ENCODE measurements at regions not wholly inside any gene's neighbourhood (a gene's known extent, or its start where the extent isn't known, plus 50 kb on each side); places are given as distances from the start of the nearest gene placed in this dataset.

DNA sequence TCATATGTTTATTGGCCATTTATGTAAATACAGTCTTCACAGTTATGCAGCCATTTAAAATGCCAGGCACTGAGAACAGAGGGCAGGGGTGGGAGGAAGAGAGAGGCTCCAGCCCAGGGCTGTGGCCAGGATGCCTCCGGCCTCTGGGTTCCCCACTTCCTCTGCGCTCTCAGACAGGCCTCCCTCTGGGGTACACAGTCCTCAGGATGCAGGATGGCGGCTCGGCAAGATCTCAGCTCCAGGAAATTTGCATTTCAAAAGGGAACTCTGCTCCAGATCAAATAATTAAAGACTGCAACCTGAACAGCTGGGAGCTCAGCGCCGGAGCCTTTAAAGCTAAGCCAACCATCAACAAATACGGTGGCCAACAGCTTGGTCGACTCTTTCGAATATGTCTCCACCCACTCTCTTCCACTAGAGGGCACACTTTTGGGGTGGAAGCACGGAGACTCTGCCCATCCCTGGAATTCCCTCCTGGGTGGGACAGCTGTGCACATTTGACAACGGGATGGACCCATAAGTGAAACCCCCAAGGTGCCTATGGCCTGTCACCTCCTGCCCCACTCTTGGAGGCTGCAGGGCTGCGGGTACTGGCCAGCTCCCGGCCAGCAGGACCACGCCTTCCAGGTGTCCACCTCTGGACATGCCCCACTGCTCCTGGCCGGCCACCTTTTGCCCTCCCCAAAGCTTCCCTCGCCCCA lies 1044.7 kb downstream of the BRD1 start:
- TF ChIP-seq GABPA (IDR thresholded peaks at IDR 0.05; ENCODE audit: low read depth) (no peak), SPI1 (IDR thresholded peaks at IDR 0.05; ENCODE audit: borderline replicate concordance, low read depth) (no peak), POLR2AphosphoS5 (IDR thresholded peaks at IDR 0.05; ENCODE audit: low read depth) (no peak)
- TF ChIP-seq, protein P1, sequence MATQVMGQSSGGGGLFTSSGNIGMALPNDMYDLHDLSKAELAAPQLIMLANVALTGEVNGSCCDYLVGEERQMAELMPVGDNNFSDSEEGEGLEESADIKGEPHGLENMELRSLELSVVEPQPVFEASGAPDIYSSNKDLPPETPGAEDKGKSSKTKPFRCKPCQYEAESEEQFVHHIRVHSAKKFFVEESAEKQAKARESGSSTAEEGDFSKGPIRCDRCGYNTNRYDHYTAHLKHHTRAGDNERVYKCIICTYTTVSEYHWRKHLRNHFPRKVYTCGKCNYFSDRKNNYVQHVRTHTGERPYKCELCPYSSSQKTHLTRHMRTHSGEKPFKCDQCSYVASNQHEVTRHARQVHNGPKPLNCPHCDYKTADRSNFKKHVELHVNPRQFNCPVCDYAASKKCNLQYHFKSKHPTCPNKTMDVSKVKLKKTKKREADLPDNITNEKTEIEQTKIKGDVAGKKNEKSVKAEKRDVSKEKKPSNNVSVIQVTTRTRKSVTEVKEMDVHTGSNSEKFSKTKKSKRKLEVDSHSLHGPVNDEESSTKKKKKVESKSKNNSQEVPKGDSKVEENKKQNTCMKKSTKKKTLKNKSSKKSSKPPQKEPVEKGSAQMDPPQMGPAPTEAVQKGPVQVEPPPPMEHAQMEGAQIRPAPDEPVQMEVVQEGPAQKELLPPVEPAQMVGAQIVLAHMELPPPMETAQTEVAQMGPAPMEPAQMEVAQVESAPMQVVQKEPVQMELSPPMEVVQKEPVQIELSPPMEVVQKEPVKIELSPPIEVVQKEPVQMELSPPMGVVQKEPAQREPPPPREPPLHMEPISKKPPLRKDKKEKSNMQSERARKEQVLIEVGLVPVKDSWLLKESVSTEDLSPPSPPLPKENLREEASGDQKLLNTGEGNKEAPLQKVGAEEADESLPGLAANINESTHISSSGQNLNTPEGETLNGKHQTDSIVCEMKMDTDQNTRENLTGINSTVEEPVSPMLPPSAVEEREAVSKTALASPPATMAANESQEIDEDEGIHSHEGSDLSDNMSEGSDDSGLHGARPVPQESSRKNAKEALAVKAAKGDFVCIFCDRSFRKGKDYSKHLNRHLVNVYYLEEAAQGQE (IDR thresholded peaks at IDR 0.05; ENCODE audit: insufficient replicate concordance, low read depth), result no peak
- TF ChIP-seq, protein P2, sequence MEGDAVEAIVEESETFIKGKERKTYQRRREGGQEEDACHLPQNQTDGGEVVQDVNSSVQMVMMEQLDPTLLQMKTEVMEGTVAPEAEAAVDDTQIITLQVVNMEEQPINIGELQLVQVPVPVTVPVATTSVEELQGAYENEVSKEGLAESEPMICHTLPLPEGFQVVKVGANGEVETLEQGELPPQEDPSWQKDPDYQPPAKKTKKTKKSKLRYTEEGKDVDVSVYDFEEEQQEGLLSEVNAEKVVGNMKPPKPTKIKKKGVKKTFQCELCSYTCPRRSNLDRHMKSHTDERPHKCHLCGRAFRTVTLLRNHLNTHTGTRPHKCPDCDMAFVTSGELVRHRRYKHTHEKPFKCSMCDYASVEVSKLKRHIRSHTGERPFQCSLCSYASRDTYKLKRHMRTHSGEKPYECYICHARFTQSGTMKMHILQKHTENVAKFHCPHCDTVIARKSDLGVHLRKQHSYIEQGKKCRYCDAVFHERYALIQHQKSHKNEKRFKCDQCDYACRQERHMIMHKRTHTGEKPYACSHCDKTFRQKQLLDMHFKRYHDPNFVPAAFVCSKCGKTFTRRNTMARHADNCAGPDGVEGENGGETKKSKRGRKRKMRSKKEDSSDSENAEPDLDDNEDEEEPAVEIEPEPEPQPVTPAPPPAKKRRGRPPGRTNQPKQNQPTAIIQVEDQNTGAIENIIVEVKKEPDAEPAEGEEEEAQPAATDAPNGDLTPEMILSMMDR (IDR thresholded peaks at IDR 0.05; ENCODE audit: insufficient read depth, low read length), result no peak
- H3K4me3 ChIP-seq (replicated peaks; ENCODE audit: insufficient read depth, low read length), result no peak overlapping the region
- no peak overlapping the region for H3K27ac ChIP-seq (replicated peaks)
- H3K27me3 ChIP-seq (ENCODE audit: insufficient read depth, poor library complexity, severe bottlenecking), result no peaks in the 10 kb centered on the region
- no peak for DNase-seq (ENCODE audit: low read depth in 1 of 2, low spot score in 1 of 2)

DNA sequence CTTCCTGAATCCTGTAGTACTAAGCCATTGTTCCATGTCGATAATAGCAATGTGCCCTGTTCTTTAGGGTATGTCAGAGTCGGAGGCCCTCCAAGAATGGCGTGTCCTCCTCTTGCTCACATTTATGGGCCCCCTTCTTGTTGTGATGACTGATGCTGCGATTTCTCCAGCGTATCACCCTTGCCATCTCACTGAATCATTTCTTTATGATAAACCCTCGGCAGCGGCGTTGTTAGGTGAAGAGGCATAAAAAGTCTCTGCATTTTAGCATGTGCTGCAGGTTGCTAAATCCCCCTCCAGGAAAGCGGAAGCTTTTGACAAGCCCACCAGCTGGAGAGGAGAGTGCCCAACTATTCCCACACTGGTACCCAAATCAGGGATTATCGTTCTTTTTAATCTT lies 1045.3 kb downstream of the BRD1 start:
- TF ChIP-seq, protein P2 (IDR thresholded peaks at IDR 0.05; ENCODE audit: insufficient read depth, low read length), result no peak
- TF ChIP-seq, protein P1 (IDR thresholded peaks at IDR 0.05; ENCODE audit: insufficient replicate concordance, low read depth), result no peak
- TF ChIP-seq POLR2AphosphoS5 (IDR thresholded peaks at IDR 0.05; ENCODE audit: low read depth) (no peak), SPI1 (IDR thresholded peaks at IDR 0.05; ENCODE audit: borderline replicate concordance, low read depth) (no peak), GABPA (IDR thresholded peaks at IDR 0.05; ENCODE audit: low read depth) (no peak)
- Histone ChIP-seq H3K4me3 (replicated peaks; ENCODE audit: insufficient read depth, low read length) (no peak overlapping the region), H3K27ac (replicated peaks) (no peak overlapping the region), H3K27me3 (ENCODE audit: insufficient read depth, poor library complexity, severe bottlenecking) (no peaks in the 10 kb centered on the region)
- no peak for DNase-seq (ENCODE audit: low read depth in 1 of 2, low spot score in 1 of 2)

GRCh38 chr22:48781868-48782267 lies 1045.8 kb downstream of the BRD1 start:
- H3K4me3 ChIP-seq (replicated peaks; ENCODE audit: insufficient read depth, low read length), result no peak overlapping the region
- no peaks in the 10 kb centered on the region for H3K27me3 ChIP-seq (ENCODE audit: insufficient read depth, poor library complexity, severe bottlenecking)
- no peak for DNase-seq (ENCODE audit: low read depth in 1 of 2, low spot score in 1 of 2)
- TF ChIP-seq SPI1 (IDR thresholded peaks at IDR 0.05; ENCODE audit: borderline replicate concordance, low read depth), result no peak
- no peak for TF ChIP-seq POLR2AphosphoS5 (IDR thresholded peaks at IDR 0.05; ENCODE audit: low read depth)
- TF ChIP-seq, protein P2 (IDR thresholded peaks at IDR 0.05; ENCODE audit: insufficient read depth, low read length), result no peak
- no peak for TF ChIP-seq GABPA (IDR thresholded peaks at IDR 0.05; ENCODE audit: low read depth)
- TF ChIP-seq, protein P1 (IDR thresholded peaks at IDR 0.05; ENCODE audit: insufficient replicate concordance, low read depth), result no peak
- no peak overlapping the region for H3K27ac ChIP-seq (replicated peaks)

All from HL-60 (cell line).